Fibroblast of lung (primary cell): ENCODE measurements at regions not wholly inside any gene's neighbourhood (a gene's known extent, or its start where the extent isn't known, plus 50 kb on each side); places are given as distances from the start of the nearest gene placed in this dataset.

Experiments
- CTCF ChIP-seq, 2 donors: IDR thresholded peaks in 1 of 2; conservative IDR thresholded peaks in 1 of 2; 1 replicate in 1 of 2; 2 replicates in 1 of 2; pipeline ENCODE4 v1.5.1; 2011 to 2012; ENCODE audit warnings: low read length in 2 of 2, control low read depth in 1 of 2, inconsistent platforms in 1 of 2, low read depth in 1 of 2, mild to moderate bottlenecking in 1 of 2
- EZH2 ChIP-seq: IDR thresholded peaks from 2 replicates; pipeline ENCODE4 v1.5.1; 2012; ENCODE audit warnings: low read length, control low read depth, mild to moderate bottlenecking; ENCODE audit errors: missing control alignments

GRCh38 chr14:58863661-58864345, 226.0 kb downstream of the DACT1 start:
- TF ChIP-seq CTCF (conservative IDR thresholded peaks at IDR 0.05 in 1 of 2, IDR thresholded peaks at IDR 0.05 in 1 of 2; ENCODE audit: low read depth in 1 of 2, low read length in 2 of 2): no peak
- TF ChIP-seq EZH2: no peak
